ENCODE measurements at regions not wholly inside any gene's neighbourhood (a gene's known extent, or its start where the extent isn't known, plus 50 kb on each side); places are given as distances from the start of the nearest gene placed in this dataset.

- TF ChIP-seq TEAD4 (IDR thresholded peaks at IDR 0.05) (no peak), CREB1 (IDR thresholded peaks at IDR 0.05; ENCODE audit: low read depth) (no peak), ZBTB7A (IDR thresholded peaks at IDR 0.05; ENCODE audit: low read depth) (no peak), TCF12 (IDR thresholded peaks at IDR 0.05; ENCODE audit: low read depth) (no peak), YY1 (IDR thresholded peaks at IDR 0.05; ENCODE audit: low read depth) (no peak), NFIC (IDR thresholded peaks at IDR 0.05) (no peak), EGR1 (IDR thresholded peaks at IDR 0.05) (no peak)
- TF ChIP-seq, protein P1, sequence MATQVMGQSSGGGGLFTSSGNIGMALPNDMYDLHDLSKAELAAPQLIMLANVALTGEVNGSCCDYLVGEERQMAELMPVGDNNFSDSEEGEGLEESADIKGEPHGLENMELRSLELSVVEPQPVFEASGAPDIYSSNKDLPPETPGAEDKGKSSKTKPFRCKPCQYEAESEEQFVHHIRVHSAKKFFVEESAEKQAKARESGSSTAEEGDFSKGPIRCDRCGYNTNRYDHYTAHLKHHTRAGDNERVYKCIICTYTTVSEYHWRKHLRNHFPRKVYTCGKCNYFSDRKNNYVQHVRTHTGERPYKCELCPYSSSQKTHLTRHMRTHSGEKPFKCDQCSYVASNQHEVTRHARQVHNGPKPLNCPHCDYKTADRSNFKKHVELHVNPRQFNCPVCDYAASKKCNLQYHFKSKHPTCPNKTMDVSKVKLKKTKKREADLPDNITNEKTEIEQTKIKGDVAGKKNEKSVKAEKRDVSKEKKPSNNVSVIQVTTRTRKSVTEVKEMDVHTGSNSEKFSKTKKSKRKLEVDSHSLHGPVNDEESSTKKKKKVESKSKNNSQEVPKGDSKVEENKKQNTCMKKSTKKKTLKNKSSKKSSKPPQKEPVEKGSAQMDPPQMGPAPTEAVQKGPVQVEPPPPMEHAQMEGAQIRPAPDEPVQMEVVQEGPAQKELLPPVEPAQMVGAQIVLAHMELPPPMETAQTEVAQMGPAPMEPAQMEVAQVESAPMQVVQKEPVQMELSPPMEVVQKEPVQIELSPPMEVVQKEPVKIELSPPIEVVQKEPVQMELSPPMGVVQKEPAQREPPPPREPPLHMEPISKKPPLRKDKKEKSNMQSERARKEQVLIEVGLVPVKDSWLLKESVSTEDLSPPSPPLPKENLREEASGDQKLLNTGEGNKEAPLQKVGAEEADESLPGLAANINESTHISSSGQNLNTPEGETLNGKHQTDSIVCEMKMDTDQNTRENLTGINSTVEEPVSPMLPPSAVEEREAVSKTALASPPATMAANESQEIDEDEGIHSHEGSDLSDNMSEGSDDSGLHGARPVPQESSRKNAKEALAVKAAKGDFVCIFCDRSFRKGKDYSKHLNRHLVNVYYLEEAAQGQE (IDR thresholded peaks at IDR 0.05; ENCODE audit: low read depth) = no peak
- TF ChIP-seq, protein P2, sequence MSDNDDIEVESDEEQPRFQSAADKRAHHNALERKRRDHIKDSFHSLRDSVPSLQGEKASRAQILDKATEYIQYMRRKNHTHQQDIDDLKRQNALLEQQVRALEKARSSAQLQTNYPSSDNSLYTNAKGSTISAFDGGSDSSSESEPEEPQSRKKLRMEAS (IDR thresholded peaks at IDR 0.05) = no peak
Measured at GRCh38 chr5:147179562-147180147, 55.2 kb upstream of the STK32A start.

DNA sequence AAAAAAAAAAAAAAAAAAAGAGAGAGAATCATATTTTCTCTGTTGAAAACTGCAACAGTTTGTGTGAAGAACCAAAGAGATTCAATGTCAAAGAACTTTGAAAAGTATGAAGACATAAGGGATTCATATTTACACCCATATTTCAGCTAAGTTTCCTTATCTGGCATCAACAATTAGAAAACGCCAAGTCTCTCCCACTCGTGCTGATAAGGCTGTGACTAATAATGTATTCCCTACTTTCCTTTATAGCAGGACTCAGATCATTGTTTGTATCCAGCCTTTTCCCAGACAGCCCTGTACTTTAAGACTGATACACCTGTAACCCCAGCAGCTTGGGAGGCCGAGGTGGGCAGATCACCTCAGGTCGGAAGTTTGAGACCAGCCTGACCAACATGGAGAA lies 54.1 kb upstream of the STK32A start:
- TF ChIP-seq, protein P1 (IDR thresholded peaks at IDR 0.05; ENCODE audit: low read depth) = no peak
- TF ChIP-seq ZBTB7A (IDR thresholded peaks at IDR 0.05; ENCODE audit: low read depth) (no peak), YY1 (IDR thresholded peaks at IDR 0.05; ENCODE audit: low read depth) (no peak), TCF12 (IDR thresholded peaks at IDR 0.05; ENCODE audit: low read depth) (no peak), TEAD4 (IDR thresholded peaks at IDR 0.05) (no peak), TAF1 (IDR thresholded peaks at IDR 0.05; ENCODE audit: low read depth) (no peak), EGR1 (IDR thresholded peaks at IDR 0.05) (no peak), CEBPB (IDR thresholded peaks at IDR 0.05) (no peak), EP300 (IDR thresholded peaks at IDR 0.05; ENCODE audit: borderline replicate concordance) (no peak), FOXM1 (IDR thresholded peaks at IDR 0.05; ENCODE audit: borderline replicate concordance, low read depth) (no peak), NFIC (IDR thresholded peaks at IDR 0.05) (no peak), CREB1 (IDR thresholded peaks at IDR 0.05; ENCODE audit: low read depth) (no peak), RAD21 (IDR thresholded peaks at IDR 0.05; ENCODE audit: low read depth) (no peak)
- TF ChIP-seq, protein P3, sequence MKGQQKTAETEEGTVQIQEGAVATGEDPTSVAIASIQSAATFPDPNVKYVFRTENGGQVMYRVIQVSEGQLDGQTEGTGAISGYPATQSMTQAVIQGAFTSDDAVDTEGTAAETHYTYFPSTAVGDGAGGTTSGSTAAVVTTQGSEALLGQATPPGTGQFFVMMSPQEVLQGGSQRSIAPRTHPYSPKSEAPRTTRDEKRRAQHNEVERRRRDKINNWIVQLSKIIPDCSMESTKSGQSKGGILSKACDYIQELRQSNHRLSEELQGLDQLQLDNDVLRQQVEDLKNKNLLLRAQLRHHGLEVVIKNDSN (IDR thresholded peaks at IDR 0.05) = no peak
- TF ChIP-seq, protein P2 (IDR thresholded peaks at IDR 0.05) = no peak

Measured in Ishikawa (cell line).